ENCODE measurements at regions not wholly inside any gene's neighbourhood (a gene's known extent, or its start where the extent isn't known, plus 50 kb on each side); places are given as distances from the start of the nearest gene placed in this dataset.
A peak's percentile ranks its signal among the peaks of the same experiment; 100 is the strongest.
"Not testable (repeated sequence)": the region's sequence is repeated elsewhere in the genome, so short reads cannot be mapped to it uniquely, and the experiment has no call there.

GRCh38 chr3:194249323-194250097 lies 101.6 kb downstream of the CPN2 start:
- no peak for DNase-seq (ENCODE audit: low read depth in 2 of 2)

- DNase-seq (ENCODE audit: low read depth in 2 of 2): no peak
Measured at GRCh38 chr3:194250098-194251002, 100.8 kb downstream of the CPN2 start.

- no peak for DNase-seq (ENCODE audit: low read depth in 2 of 2)
Measured at GRCh38 chr3:194251007-194251406, 100.1 kb downstream of the CPN2 start.

- no peak for DNase-seq (ENCODE audit: low read depth in 2 of 2)
Measured at GRCh38 chr3:194251461-194251860, 99.7 kb downstream of the CPN2 start.

- no peak for DNase-seq (ENCODE audit: low read depth in 2 of 2)
Measured at GRCh38 chr3:194251891-194252560, 99.1 kb downstream of the CPN2 start.

GRCh38 chr3:194253270-194253669 lies 97.9 kb downstream of the CPN2 start:
- DNase-seq (ENCODE audit: low read depth in 2 of 2): no peak

GRCh38 chr3:194254040-194254439 lies 97.1 kb downstream of the CPN2 start:
- DNase-seq (ENCODE audit: low read depth in 2 of 2): no peak

GRCh38 chr3:194255252-194256039 lies 95.7 kb downstream of the CPN2 start:
- DNase-seq (ENCODE audit: low read depth in 2 of 2): peak; percentile 25 to 36

- no peak for DNase-seq (ENCODE audit: low read depth in 2 of 2)
Measured at GRCh38 chr3:194256040-194256945, 94.8 kb downstream of the CPN2 start.

- no peak for DNase-seq (ENCODE audit: low read depth in 2 of 2)
Measured at GRCh38 chr3:194257151-194257621, 93.9 kb downstream of the CPN2 start.

- no peak for DNase-seq (ENCODE audit: low read depth in 2 of 2)
Measured at GRCh38 chr3:194257916-194258668, 93.0 kb downstream of the CPN2 start.

GRCh38 chr3:194259982-194260766 lies 91.0 kb downstream of the CPN2 start:
- DNase-seq (ENCODE audit: low read depth in 2 of 2): no peak

- DNase-seq (ENCODE audit: low read depth in 2 of 2): no peak
Measured at GRCh38 chr3:194261581-194262063, 89.5 kb downstream of the CPN2 start.

GRCh38 chr3:194262176-194262924 lies 88.8 kb downstream of the CPN2 start:
- no peak for DNase-seq (ENCODE audit: low read depth in 2 of 2)

GRCh38 chr3:194262925-194263305 lies 88.2 kb downstream of the CPN2 start:
- no peak for DNase-seq (ENCODE audit: low read depth in 2 of 2)

- not testable (repeated sequence) for DNase-seq (ENCODE audit: low read depth in 2 of 2)
Measured at GRCh38 chr3:194264631-194265504, 86.3 kb downstream of the CPN2 start.

GRCh38 chr3:194265505-194265892 lies 85.6 kb downstream of the CPN2 start:
- DNase-seq (ENCODE audit: low read depth in 2 of 2): no peak
